IMR-90 (cell line): ENCODE measurements at regions not wholly inside any gene's neighbourhood (a gene's known extent, or its start where the extent isn't known, plus 50 kb on each side); places are given as distances from the start of the nearest gene placed in this dataset.

Experiments
- ATAC-seq: fragments of 200-7000 bp; cut with Tn5 transposase; 2 replicates; pipeline ENCODE4 v1.9.1; 2020; ENCODE audit warnings: low read depth, mild to moderate bottlenecking, moderate library complexity
- BruUV-seq: library from RNA; stranded (reverse); fragments of 400-500 nt; replicated peaks from 2 replicates; lab custom pipeline; 2021; lab: Mats Ljungman, UMichigan
- CTCF ChIA-PET: fragments of 300-600 bp; formaldehyde crosslinking; extraction: SDS; loops from one replicate; lab custom pipeline; 2021; ENCODE audit warnings: antibody characterized with exemption; lab: Yijun Ruan, JAX
- POLR2A ChIA-PET: fragments of 300-600 bp; sonication (Branson Sonifier 250); formaldehyde crosslinking; loops from one replicate; lab custom pipeline; 2022; ENCODE audit warnings: antibody characterized with exemption; ENCODE audit not compliant: unreplicated experiment; lab: Charles Lee
- DNase-seq: peaks from one replicate; pipeline ENCODE4 v3.0.0; 2013
- H2AFZ ChIP-seq: replicated peaks from 2 replicates; pipeline ENCODE3; 2013; ENCODE audit warnings: low read length, mild to moderate bottlenecking; ENCODE audit not compliant: poor library complexity
- H2AK5ac ChIP-seq: 2 replicates; pipeline ENCODE4 v1.6.1; 2013; ENCODE audit warnings: low read depth, low read length, inconsistent platforms
- H2AK9ac ChIP-seq: replicated peaks from 2 replicates; pipeline ENCODE3; 2013; ENCODE audit warnings: mild to moderate bottlenecking, low read depth, low read length, moderate library complexity; ENCODE audit not compliant: poor library complexity
- H2BK120ac ChIP-seq: 2 replicates; pipeline ENCODE4 v1.6.1; 2013; ENCODE audit warnings: low read depth, low read length, inconsistent platforms
- H2BK15ac ChIP-seq: 3 replicates; pipeline ENCODE4 v1.6.1; 2013; ENCODE audit warnings: low read depth, low read length, inconsistent platforms
- H2BK20ac ChIP-seq: 2 replicates; pipeline ENCODE4 v1.6.1; 2013; ENCODE audit warnings: low read depth, mild to moderate bottlenecking, inconsistent platforms, low read length, moderate library complexity
- H2BK5ac ChIP-seq: 2 replicates; pipeline ENCODE4 v1.6.1; 2013; ENCODE audit warnings: mild to moderate bottlenecking, low read depth, low read length, inconsistent platforms; ENCODE audit not compliant: poor library complexity, severe bottlenecking
- H3K14ac ChIP-seq: replicated peaks from 2 replicates; pipeline ENCODE4 v1.6.1; 2013; ENCODE audit warnings: low read depth, low read length, inconsistent platforms
- H3K18ac ChIP-seq: 2 replicates; pipeline ENCODE4 v1.6.1; 2013; ENCODE audit warnings: low read depth, low read length, control low read depth
- H3K23ac ChIP-seq: 2 replicates; pipeline ENCODE4 v1.6.1; 2013; ENCODE audit warnings: low read depth, low read length, inconsistent platforms
- H3K27ac ChIP-seq: 2 replicates; pipeline ENCODE4 v1.5.1; 2013; ENCODE audit warnings: mild to moderate bottlenecking, control low read depth, low read length; ENCODE audit not compliant: insufficient read depth
- H3K27me3 ChIP-seq: 2 replicates; pipeline ENCODE4 v1.6.1; 2013; ENCODE audit warnings: low read length; ENCODE audit not compliant: control insufficient read depth, insufficient read depth
- H3K36me3 ChIP-seq: 2 replicates; pipeline ENCODE4 v1.6.1; 2013; ENCODE audit warnings: low read length, mixed read lengths; ENCODE audit not compliant: control insufficient read depth, insufficient read depth
- H3K4ac ChIP-seq: 2 replicates; pipeline ENCODE4 v1.6.1; 2013; ENCODE audit warnings: low read depth, low read length, inconsistent platforms
- H3K4me1 ChIP-seq: 2 replicates; pipeline ENCODE4 v1.6.1; 2013; ENCODE audit warnings: low read length, mixed read lengths; ENCODE audit not compliant: control insufficient read depth, insufficient read depth
- H3K4me2 ChIP-seq: 2 replicates; pipeline ENCODE4 v1.6.1; 2013; ENCODE audit warnings: low read depth, mild to moderate bottlenecking, control low read depth, low read length, moderate library complexity
- H3K4me3 ChIP-seq: 2 replicates; pipeline ENCODE4 v1.5.1; 2013; ENCODE audit warnings: low read depth, mild to moderate bottlenecking, control low read depth, low read length, moderate library complexity; ENCODE audit not compliant: insufficient read depth
- H3K56ac ChIP-seq: 2 replicates; pipeline ENCODE4 v1.6.1; 2013; ENCODE audit warnings: low read length, inconsistent platforms; ENCODE audit not compliant: insufficient read depth; ENCODE audit errors: extremely low read depth
- H3K79me1 ChIP-seq, 2 experiments: 2 replicates each; pipeline ENCODE4 v1.6.1; 2013; ENCODE audit warnings: low read length in 2 of 2, inconsistent platforms in 1 of 2, low read depth in 1 of 2
- H3K9ac ChIP-seq: 2 replicates; pipeline ENCODE4 v1.6.1; 2013; ENCODE audit warnings: low read depth, low read length, control low read depth
- H3K9me1 ChIP-seq: 2 replicates; pipeline ENCODE4 v1.6.1; 2013; ENCODE audit warnings: low read length, inconsistent platforms; ENCODE audit not compliant: insufficient read depth
- H3K9me3 ChIP-seq: 2 replicates; pipeline ENCODE4 v1.6.1; 2013; ENCODE audit warnings: low read length; ENCODE audit not compliant: control insufficient read depth, insufficient read depth
- H4K20me1 ChIP-seq: 2 replicates; pipeline ENCODE4 v1.6.1; 2013; ENCODE audit warnings: low read length, inconsistent platforms; ENCODE audit not compliant: insufficient read depth
- H4K5ac ChIP-seq: 2 replicates; pipeline ENCODE4 v1.6.1; 2013; ENCODE audit warnings: mild to moderate bottlenecking, low read depth, low read length, control low read depth
- H4K8ac ChIP-seq, 2 experiments: 2 replicates each; pipeline ENCODE4 v1.6.1; 2013; ENCODE audit warnings: low read depth in 2 of 2, low read length in 2 of 2, control low read depth in 1 of 2, inconsistent platforms in 1 of 2
- H4K91ac ChIP-seq: 2 replicates; pipeline ENCODE4 v1.6.1; 2013; ENCODE audit warnings: low read depth, low read length, inconsistent platforms; ENCODE audit not compliant: insufficient read depth
- BHLHE40 ChIP-seq: fragments of 150-350 bp; IDR thresholded peaks from 2 replicates; pipeline ENCODE4 v1.6.1; 2016; ENCODE audit warnings: mild to moderate bottlenecking, low read depth, low read length
- CHD1 ChIP-seq: IDR thresholded peaks from 2 replicates; pipeline ENCODE4 v1.6.1; 2012; ENCODE audit warnings: low read depth, low read length, improper control_type of control experiment
- MAFK ChIP-seq: IDR thresholded peaks from 2 replicates; pipeline ENCODE4 v1.6.1; 2012; ENCODE audit warnings: low read depth, low read length, improper control_type of control experiment
- MXI1 ChIP-seq: IDR thresholded peaks from 2 replicates; pipeline ENCODE4 v1.6.1; 2012; ENCODE audit warnings: low read depth, mild to moderate bottlenecking, low read length, moderate library complexity, borderline replicate concordance
- NFE2L2 ChIP-seq: fragments of 150-350 bp; IDR thresholded peaks from 2 replicates; pipeline ENCODE4 v1.6.1; 2016; ENCODE audit warnings: low read depth, mild to moderate bottlenecking, low read length
- RAD21 ChIP-seq: IDR thresholded peaks from 2 replicates; pipeline ENCODE4 v1.6.1; 2012; ENCODE audit warnings: low read length, improper control_type of control experiment
- RCOR1 ChIP-seq: IDR thresholded peaks from 2 replicates; pipeline ENCODE4 v1.6.1; 2012; ENCODE audit warnings: mild to moderate bottlenecking, low read length, improper control_type of control experiment; ENCODE audit not compliant: insufficient replicate concordance
- SMC3 ChIP-seq: fragments of 150-350 bp; IDR thresholded peaks from 2 replicates; pipeline ENCODE4 v1.6.1; 2016; ENCODE audit warnings: low read depth, mild to moderate bottlenecking, antibody characterized with exemption, low read length, moderate library complexity
- WGBS, 2 experiments: methylation state at CpG; one replicate each; pipeline versions ENCODE4 v1.1.5 to v1.1.7; 2013; ENCODE audit warnings: missing lambda C conversion rate in 2 of 2; ENCODE audit not compliant: insufficient read length in 1 of 2; ENCODE audit errors: extremely low coverage in 2 of 2; 5-methylcytosine and 5-hydroxymethylcytosine counted together
- dilution Hi-C: fragments of 300-500 bp; cut with HindIII; formaldehyde crosslinking; loops from one replicate; pipeline ENCODE4 v1.14.3; 2018; ENCODE audit warnings: low sequenced_read_pairs; ENCODE audit not compliant: unreplicated experiment
- in situ Hi-C: fragments of 300-500 bp; cut with MboI; formaldehyde crosslinking; loops from 3 replicates; pipeline ENCODE4 v1.14.3; 2019; ENCODE audit warnings: low sequenced_read_pairs, inconsistent platforms, mixed read lengths
- intact Hi-C: fragments of 100-400 bp; cut with micrococcal nuclease; formaldehyde crosslinking; loops from 2 replicates; pipeline ENCODE4 v1.10.0; 2022
- TF ChIP-seq, protein P1 (sequence below): conservative IDR thresholded peaks from 2 replicates; pipeline ENCODE4 v1.5.1; 2012; ENCODE audit warnings: mild to moderate bottlenecking, low read depth, low read length, improper control_type of control experiment

GRCh38 chr2:220347626-220348025 lies 720.2 kb downstream of the SLC4A3 start:
- H3K27ac ChIP-seq, result no peak overlapping the region
- H3K27me3 ChIP-seq, result no peaks in the 10 kb centered on the region
- H3K36me3 ChIP-seq, result no peaks in the 10 kb centered on the region
- H4K91ac ChIP-seq, result no peak overlapping the region
- H3K18ac ChIP-seq, result no peak overlapping the region
- H3K4me1 ChIP-seq, result no peaks in the 10 kb centered on the region
- TF ChIP-seq NFE2L2 (no peak), MXI1 (no peak), CHD1 (no peak), RCOR1 (no peak), BHLHE40 (no peak), SMC3 (no peak), MAFK (no peak), RAD21 (no peak)
- TF ChIP-seq, protein P1, sequence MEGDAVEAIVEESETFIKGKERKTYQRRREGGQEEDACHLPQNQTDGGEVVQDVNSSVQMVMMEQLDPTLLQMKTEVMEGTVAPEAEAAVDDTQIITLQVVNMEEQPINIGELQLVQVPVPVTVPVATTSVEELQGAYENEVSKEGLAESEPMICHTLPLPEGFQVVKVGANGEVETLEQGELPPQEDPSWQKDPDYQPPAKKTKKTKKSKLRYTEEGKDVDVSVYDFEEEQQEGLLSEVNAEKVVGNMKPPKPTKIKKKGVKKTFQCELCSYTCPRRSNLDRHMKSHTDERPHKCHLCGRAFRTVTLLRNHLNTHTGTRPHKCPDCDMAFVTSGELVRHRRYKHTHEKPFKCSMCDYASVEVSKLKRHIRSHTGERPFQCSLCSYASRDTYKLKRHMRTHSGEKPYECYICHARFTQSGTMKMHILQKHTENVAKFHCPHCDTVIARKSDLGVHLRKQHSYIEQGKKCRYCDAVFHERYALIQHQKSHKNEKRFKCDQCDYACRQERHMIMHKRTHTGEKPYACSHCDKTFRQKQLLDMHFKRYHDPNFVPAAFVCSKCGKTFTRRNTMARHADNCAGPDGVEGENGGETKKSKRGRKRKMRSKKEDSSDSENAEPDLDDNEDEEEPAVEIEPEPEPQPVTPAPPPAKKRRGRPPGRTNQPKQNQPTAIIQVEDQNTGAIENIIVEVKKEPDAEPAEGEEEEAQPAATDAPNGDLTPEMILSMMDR, result no peak
- POLR2A ChIA-PET, result no interaction called here
- H3K4me2 ChIP-seq, result no peak overlapping the region
- no peaks in the 10 kb centered on the region for H3K79me1 ChIP-seq
- no peaks in the 10 kb centered on the region for H4K20me1 ChIP-seq
- CTCF ChIA-PET, result interaction anchor here (0.7 to 1.0 kb wide), 2 partner anchors 10 to 24 kb away, joined by 3 to 4 read pairs; no protein-coding TSS in a partner anchor
- H3K4me3 ChIP-seq, result no peak overlapping the region
- H2AFZ ChIP-seq, result no peak overlapping the region
- no peak overlapping the region for H2AK9ac ChIP-seq
- H2BK5ac ChIP-seq, result no peak overlapping the region
- H3K14ac ChIP-seq, result no peak overlapping the region
- intact Hi-C loops (no loop called here), in situ Hi-C loops (no loop called here), dilution Hi-C loops (no loop called here)
- no peaks in the 10 kb centered on the region for H3K9me1 ChIP-seq
- no peak overlapping the region for H3K56ac ChIP-seq
- no peak overlapping the region for H2BK120ac ChIP-seq
- H2BK15ac ChIP-seq, result no peak overlapping the region
- no peak overlapping the region for H2AK5ac ChIP-seq
- no CpG with 5 or more reads among the region's 2 CpGs for WGBS, 2 experiments
- ATAC-seq, result no peak
- H3K9ac ChIP-seq, result no peak overlapping the region
- no peak overlapping the region for H4K8ac ChIP-seq
- no peaks in the 10 kb centered on the region for H3K9me3 ChIP-seq
- peak; percentile 4 for DNase-seq
- H2BK20ac ChIP-seq, result no peak overlapping the region
- no TSS peak for BruUV-seq
- H3K4ac ChIP-seq, result no peak overlapping the region
- no peak overlapping the region for H4K5ac ChIP-seq
- no peak overlapping the region for H3K23ac ChIP-seq
